ENCODE measurements at regions not wholly inside any gene's neighbourhood (a gene's known extent, or its start where the extent isn't known, plus 50 kb on each side); places are given as distances from the start of the nearest gene placed in this dataset.

- no peak for TF ChIP-seq POLR2A (IDR thresholded peaks at IDR 0.05; ENCODE audit: low read length)
- no peak for TF ChIP-seq GATA1 (IDR thresholded peaks at IDR 0.05; ENCODE audit: low read depth, low read length)
Measured at GRCh38 chr5:100683881-100684280, 148.7 kb downstream of the FAM174A start.

Data from erythroblast (primary cell).